ENCODE measurements at regions not wholly inside any gene's neighbourhood (a gene's known extent, or its start where the extent isn't known, plus 50 kb on each side); places are given as distances from the start of the nearest gene placed in this dataset.
"Not testable (repeated sequence)": the region's sequence is repeated elsewhere in the genome, so short reads cannot be mapped to it uniquely, and the experiment has no call there.

DNA sequence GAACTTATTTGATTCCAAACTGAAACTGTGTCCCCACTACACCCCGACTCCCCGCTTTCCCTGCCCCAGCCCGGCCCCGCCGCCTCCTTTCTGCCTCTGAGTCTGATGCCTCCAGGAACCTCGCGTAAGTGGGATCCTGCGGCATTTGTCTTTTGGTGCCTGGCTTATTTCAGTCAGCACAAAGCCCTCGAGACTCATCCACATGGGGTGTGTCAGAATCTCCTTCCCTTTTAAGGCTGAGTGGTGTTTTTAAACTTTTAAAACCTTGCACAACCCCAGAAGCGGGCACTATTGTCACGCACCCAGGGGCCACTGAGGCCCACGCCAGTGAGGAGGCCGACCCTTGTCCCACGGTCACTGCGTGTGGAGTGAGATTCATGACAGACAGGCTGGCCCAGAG lies 206.9 kb downstream of the NPIPB11 start:
- TF ChIP-seq, protein P1, sequence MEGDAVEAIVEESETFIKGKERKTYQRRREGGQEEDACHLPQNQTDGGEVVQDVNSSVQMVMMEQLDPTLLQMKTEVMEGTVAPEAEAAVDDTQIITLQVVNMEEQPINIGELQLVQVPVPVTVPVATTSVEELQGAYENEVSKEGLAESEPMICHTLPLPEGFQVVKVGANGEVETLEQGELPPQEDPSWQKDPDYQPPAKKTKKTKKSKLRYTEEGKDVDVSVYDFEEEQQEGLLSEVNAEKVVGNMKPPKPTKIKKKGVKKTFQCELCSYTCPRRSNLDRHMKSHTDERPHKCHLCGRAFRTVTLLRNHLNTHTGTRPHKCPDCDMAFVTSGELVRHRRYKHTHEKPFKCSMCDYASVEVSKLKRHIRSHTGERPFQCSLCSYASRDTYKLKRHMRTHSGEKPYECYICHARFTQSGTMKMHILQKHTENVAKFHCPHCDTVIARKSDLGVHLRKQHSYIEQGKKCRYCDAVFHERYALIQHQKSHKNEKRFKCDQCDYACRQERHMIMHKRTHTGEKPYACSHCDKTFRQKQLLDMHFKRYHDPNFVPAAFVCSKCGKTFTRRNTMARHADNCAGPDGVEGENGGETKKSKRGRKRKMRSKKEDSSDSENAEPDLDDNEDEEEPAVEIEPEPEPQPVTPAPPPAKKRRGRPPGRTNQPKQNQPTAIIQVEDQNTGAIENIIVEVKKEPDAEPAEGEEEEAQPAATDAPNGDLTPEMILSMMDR (conservative IDR thresholded peaks at IDR 0.05; ENCODE audit: low read depth, low read length): not testable (repeated sequence)
- not testable (repeated sequence) for TF ChIP-seq SMC3 (IDR thresholded peaks at IDR 0.05; ENCODE audit: low read depth, low read length); FOS (IDR thresholded peaks at IDR 0.05; ENCODE audit: low read depth, low read length); MXI1 (IDR thresholded peaks at IDR 0.05; ENCODE audit: borderline replicate concordance, low read depth, low read length); MAFK (IDR thresholded peaks at IDR 0.05; ENCODE audit: low read depth, low read length); MAZ (IDR thresholded peaks at IDR 0.05; ENCODE audit: borderline replicate concordance, low read depth, low read length); BHLHE40 (IDR thresholded peaks at IDR 0.05; ENCODE audit: low read depth, low read length); CHD1 (IDR thresholded peaks at IDR 0.05; ENCODE audit: low read depth, low read length)
- TF ChIP-seq, protein P2, sequence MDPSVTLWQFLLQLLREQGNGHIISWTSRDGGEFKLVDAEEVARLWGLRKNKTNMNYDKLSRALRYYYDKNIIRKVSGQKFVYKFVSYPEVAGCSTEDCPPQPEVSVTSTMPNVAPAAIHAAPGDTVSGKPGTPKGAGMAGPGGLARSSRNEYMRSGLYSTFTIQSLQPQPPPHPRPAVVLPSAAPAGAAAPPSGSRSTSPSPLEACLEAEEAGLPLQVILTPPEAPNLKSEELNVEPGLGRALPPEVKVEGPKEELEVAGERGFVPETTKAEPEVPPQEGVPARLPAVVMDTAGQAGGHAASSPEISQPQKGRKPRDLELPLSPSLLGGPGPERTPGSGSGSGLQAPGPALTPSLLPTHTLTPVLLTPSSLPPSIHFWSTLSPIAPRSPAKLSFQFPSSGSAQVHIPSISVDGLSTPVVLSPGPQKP (IDR thresholded peaks at IDR 0.05; ENCODE audit: borderline replicate concordance, low read depth, low read length): not testable (repeated sequence)
- peak; percentile 22; the same call in 1 of the 2 replicates for TF ChIP-seq POLR2A (IDR thresholded peaks at IDR 0.05; ENCODE audit: low read depth, low read length)
- TF ChIP-seq, protein P3, sequence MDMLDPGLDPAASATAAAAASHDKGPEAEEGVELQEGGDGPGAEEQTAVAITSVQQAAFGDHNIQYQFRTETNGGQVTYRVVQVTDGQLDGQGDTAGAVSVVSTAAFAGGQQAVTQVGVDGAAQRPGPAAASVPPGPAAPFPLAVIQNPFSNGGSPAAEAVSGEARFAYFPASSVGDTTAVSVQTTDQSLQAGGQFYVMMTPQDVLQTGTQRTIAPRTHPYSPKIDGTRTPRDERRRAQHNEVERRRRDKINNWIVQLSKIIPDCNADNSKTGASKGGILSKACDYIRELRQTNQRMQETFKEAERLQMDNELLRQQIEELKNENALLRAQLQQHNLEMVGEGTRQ (IDR thresholded peaks at IDR 0.05; ENCODE audit: low read depth, low read length): not testable (repeated sequence)
- TF ChIP-seq CEBPB (IDR thresholded peaks at IDR 0.05; ENCODE audit: low read depth, low read length): peak; percentile 40; the same call in 1 of the 2 replicates

Data from IMR-90 (cell line).